ENCODE measurements at regions not wholly inside any gene's neighbourhood (a gene's known extent, or its start where the extent isn't known, plus 50 kb on each side); places are given as distances from the start of the nearest gene placed in this dataset.
"Not testable (repeated sequence)": the region's sequence is repeated elsewhere in the genome, so short reads cannot be mapped to it uniquely, and the experiment has no call there.

- H3K4me3 ChIP-seq (ENCODE audit: low read depth, low read length) = no peak overlapping the region
- H3K27ac ChIP-seq (ENCODE audit: extremely low read depth, low read depth, low read length) = no peak overlapping the region
- TF ChIP-seq ZNF530 (tag by site-specific recombination; IDR thresholded peaks at IDR 0.05; ENCODE audit: low read depth) (no peak), ZNF514 (tag by site-specific recombination; IDR thresholded peaks at IDR 0.05) (no peak), ZBTB44 (tag by site-specific recombination; IDR thresholded peaks at IDR 0.05) (no peak)
- POLR2A ChIA-PET = no interaction called here
- H3K9me3 ChIP-seq (ENCODE audit: control insufficient read depth, insufficient read depth, low read depth, low read length) = no peaks in the 10 kb centered on the region
- H3K4me1 ChIP-seq (ENCODE audit: control insufficient read depth, insufficient read depth, low read length) = no peaks in the 10 kb centered on the region
- CTCF ChIA-PET = no interaction called here
- no peaks in the 10 kb centered on the region for H3K36me3 ChIP-seq (ENCODE audit: control insufficient read depth in 2 of 2, insufficient read depth in 1 of 2, low read length in 2 of 2)
Measured at GRCh38 chr22:16658068-16658467, 65.5 kb upstream of the CCT8L2 start.

- CTCF ChIA-PET = no interaction called here
- Histone ChIP-seq H3K27ac (ENCODE audit: extremely low read depth, low read depth, low read length) (no peak overlapping the region), H3K4me3 (ENCODE audit: low read depth, low read length) (no peak overlapping the region), H3K4me1 (ENCODE audit: control insufficient read depth, insufficient read depth, low read length) (no peaks in the 10 kb centered on the region), H3K9me3 (ENCODE audit: control insufficient read depth, insufficient read depth, low read depth, low read length) (no peaks in the 10 kb centered on the region), H3K36me3 (ENCODE audit: control insufficient read depth in 2 of 2, insufficient read depth in 1 of 2, low read length in 2 of 2) (peaks cover 0 to 4% of the 10 kb centered on the region in 2 experiments; a peak in 1 of 3 replicates)
- POLR2A ChIA-PET = no interaction called here
- TF ChIP-seq ELK4 (IDR thresholded peaks at IDR 0.05; ENCODE audit: borderline replicate concordance, low read depth, low read length) = no peak
- no peak for TF ChIP-seq ZNF404 (tag by site-specific recombination; IDR thresholded peaks at IDR 0.05)
- TF ChIP-seq ZBTB26 (tag by site-specific recombination; optimal IDR thresholded peaks at IDR 0.05) = no peak
- no peak for TF ChIP-seq KLF8 (tag by site-specific recombination; IDR thresholded peaks at IDR 0.05)
- TF ChIP-seq KLF16 (tag by site-specific recombination; IDR thresholded peaks at IDR 0.05) = no peak
- TF ChIP-seq ZNF175 (tag by site-specific recombination; IDR thresholded peaks at IDR 0.05) = no peak
- TF ChIP-seq PATZ1 (tag by site-specific recombination; IDR thresholded peaks at IDR 0.05) = no peak
- TF ChIP-seq ZEB2 (tag by site-specific recombination; IDR thresholded peaks at IDR 0.05) = no peak
- TF ChIP-seq MYNN (tag by site-specific recombination; IDR thresholded peaks at IDR 0.05; ENCODE audit: borderline replicate concordance) = no peak
- TF ChIP-seq BCL6B (tag by site-specific recombination; IDR thresholded peaks at IDR 0.05) = no peak
- TF ChIP-seq ZNF423 (tag by site-specific recombination; IDR thresholded peaks at IDR 0.05) = no peak
Measured at GRCh38 chr22:16654882-16655281, 62.3 kb upstream of the CCT8L2 start.

GRCh38 chr22:16654336-16654735, 61.7 kb upstream of the CCT8L2 start:
- H3K9me3 ChIP-seq (ENCODE audit: control insufficient read depth, insufficient read depth, low read depth, low read length); H3K4me1 ChIP-seq (ENCODE audit: control insufficient read depth, insufficient read depth, low read length); H3K36me3 ChIP-seq (ENCODE audit: control insufficient read depth in 2 of 2, insufficient read depth in 1 of 2, low read length in 2 of 2); H3K27ac ChIP-seq (ENCODE audit: extremely low read depth, low read depth, low read length); POLR2A ChIA-PET; H3K4me3 ChIP-seq (ENCODE audit: low read depth, low read length); CTCF ChIA-PET: not testable (repeated sequence)

GRCh38 chr22:16653222-16653621, 60.6 kb upstream of the CCT8L2 start:
- H3K9me3 ChIP-seq (ENCODE audit: control insufficient read depth, insufficient read depth, low read depth, low read length); CTCF ChIA-PET; H3K4me3 ChIP-seq (ENCODE audit: low read depth, low read length); H3K36me3 ChIP-seq (ENCODE audit: control insufficient read depth in 2 of 2, insufficient read depth in 1 of 2, low read length in 2 of 2); POLR2A ChIA-PET; H3K4me1 ChIP-seq (ENCODE audit: control insufficient read depth, insufficient read depth, low read length); H3K27ac ChIP-seq (ENCODE audit: extremely low read depth, low read depth, low read length): not testable (repeated sequence)

Data from HEK293 (cell line).